OCI-M1 (cell line): ENCODE measurements at regions not wholly inside any gene's neighbourhood (a gene's known extent, or its start where the extent isn't known, plus 50 kb on each side); places are given as distances from the start of the nearest gene placed in this dataset.
A peak's percentile ranks its signal among the peaks of the same experiment; 100 is the strongest.
"Not testable (repeated sequence)": the region's sequence is repeated elsewhere in the genome, so short reads cannot be mapped to it uniquely, and the experiment has no call there.

Experiments used
- DNase-seq: peaks from one replicate; lab custom pipeline; 2025; lab: John Stamatoyannopoulos, UW

GRCh38 chr3:115388166-115388565 is 235.1 kb upstream of the GAP43 start:
- no peak for DNase-seq

- DNase-seq = no peak
Measured at GRCh38 chr3:115388811-115389210, 234.5 kb upstream of the GAP43 start.

GRCh38 chr3:115396801-115397200 is 226.5 kb upstream of the GAP43 start:
- no peak for DNase-seq

- DNase-seq = no peak
Measured at GRCh38 chr3:115397433-115397832, 225.9 kb upstream of the GAP43 start.

GRCh38 chr3:115398506-115398905 is 224.8 kb upstream of the GAP43 start:
- no peak for DNase-seq

GRCh38 chr3:115399750-115400149 is 223.6 kb upstream of the GAP43 start:
- no peak for DNase-seq

GRCh38 chr3:115401298-115401697 is 222.0 kb upstream of the GAP43 start:
- DNase-seq = no peak

GRCh38 chr3:115401851-115402501 is 221.3 kb upstream of the GAP43 start:
- no peak for DNase-seq

GRCh38 chr3:115402651-115403050 is 220.7 kb upstream of the GAP43 start:
- DNase-seq = no peak

GRCh38 chr3:115403786-115404185 is 219.5 kb upstream of the GAP43 start:
- no peak for DNase-seq

- DNase-seq = no peak
Measured at GRCh38 chr3:115409596-115409995, 213.7 kb upstream of the GAP43 start.

- not testable (repeated sequence) for DNase-seq
Measured at GRCh38 chr3:115414610-115415009, 208.7 kb upstream of the GAP43 start.

- DNase-seq = no peak
Measured at GRCh38 chr3:115415246-115415996, 207.9 kb upstream of the GAP43 start.

- peak; percentile 42 for DNase-seq
Measured at GRCh38 chr3:115418583-115418982, 204.7 kb upstream of the GAP43 start.

GRCh38 chr3:115420086-115420485 is 203.2 kb upstream of the GAP43 start:
- no peak for DNase-seq

- DNase-seq = peak; percentile 7
Measured at GRCh38 chr3:115423170-115423569, 200.1 kb upstream of the GAP43 start.

- peak; percentile 3 for DNase-seq
Measured at GRCh38 chr3:115428841-115429240, 194.5 kb upstream of the GAP43 start.

- DNase-seq = peak; percentile 78
Measured at GRCh38 chr3:115436767-115437301, 186.5 kb upstream of the GAP43 start.

- no peak for DNase-seq
Measured at GRCh38 chr3:115438799-115439198, 184.5 kb upstream of the GAP43 start.

- DNase-seq = no peak
Measured at GRCh38 chr3:115445559-115445958, 177.8 kb upstream of the GAP43 start.

GRCh38 chr3:115448851-115449250 is 174.5 kb upstream of the GAP43 start:
- DNase-seq = no peak

GRCh38 chr3:115450036-115450435 is 173.3 kb upstream of the GAP43 start:
- no peak for DNase-seq

GRCh38 chr3:115464036-115464435 is 159.3 kb upstream of the GAP43 start:
- no peak for DNase-seq
